SU-DHL-6 (cell line): ENCODE measurements at regions not wholly inside any gene's neighbourhood (a gene's known extent, or its start where the extent isn't known, plus 50 kb on each side); places are given as distances from the start of the nearest gene placed in this dataset.

ENCODE experiments used
- EZH2phosphoT487 ChIP-seq: fragments of 200-600 bp; sonication (generic), shearing (Covaris generic); conservative IDR thresholded peaks from 2 replicates; pipeline ENCODE4 v1.6.1; 2018; ENCODE audit warnings: mild to moderate bottlenecking, antibody characterized with exemption, low read length, moderate library complexity, mixed read lengths
- TF ChIP-seq, protein P1 (sequence below): fragments of 200-600 bp; sonication (generic); IDR thresholded peaks from one replicate; pipeline ENCODE4 v1.5.1; 2017; ENCODE audit warnings: antibody characterized with exemption, mild to moderate bottlenecking, low read length, moderate library complexity; ENCODE audit not compliant: insufficient read depth, poor library complexity, severe bottlenecking

DNA sequence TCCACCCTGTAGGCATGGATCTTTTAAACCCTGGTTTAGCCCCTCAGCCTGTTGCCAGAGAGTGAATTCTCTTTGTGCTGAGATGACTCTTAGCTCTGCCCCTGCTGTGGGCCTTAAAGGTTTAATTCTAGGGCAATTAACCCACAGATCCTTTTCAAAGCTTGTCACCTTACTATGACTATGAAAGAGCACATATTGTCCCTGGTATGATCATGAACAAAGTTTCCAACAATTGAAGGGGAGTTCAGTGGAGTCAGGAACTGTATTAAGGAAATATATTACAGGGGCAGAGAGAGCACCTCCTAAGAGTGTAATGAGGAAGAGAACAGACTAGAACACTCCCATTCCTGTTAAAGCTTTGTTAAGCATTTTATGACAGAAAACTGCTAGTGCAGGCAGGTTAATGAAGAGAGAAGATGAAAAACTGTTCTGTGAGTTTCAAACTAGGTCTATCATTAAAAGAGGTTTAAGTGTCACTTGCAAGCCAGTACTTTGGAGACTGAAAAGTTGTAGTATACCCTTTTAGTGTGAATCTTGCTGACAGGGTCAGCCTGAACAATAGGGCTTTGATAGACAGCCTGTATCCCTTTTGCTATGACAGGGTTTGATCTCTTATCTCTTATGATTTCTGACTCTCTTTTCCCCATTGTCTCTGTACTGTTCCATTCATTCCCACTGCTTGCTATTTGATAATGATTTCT is 104.2 kb upstream of the ELL2 start:
- TF ChIP-seq, protein P1, sequence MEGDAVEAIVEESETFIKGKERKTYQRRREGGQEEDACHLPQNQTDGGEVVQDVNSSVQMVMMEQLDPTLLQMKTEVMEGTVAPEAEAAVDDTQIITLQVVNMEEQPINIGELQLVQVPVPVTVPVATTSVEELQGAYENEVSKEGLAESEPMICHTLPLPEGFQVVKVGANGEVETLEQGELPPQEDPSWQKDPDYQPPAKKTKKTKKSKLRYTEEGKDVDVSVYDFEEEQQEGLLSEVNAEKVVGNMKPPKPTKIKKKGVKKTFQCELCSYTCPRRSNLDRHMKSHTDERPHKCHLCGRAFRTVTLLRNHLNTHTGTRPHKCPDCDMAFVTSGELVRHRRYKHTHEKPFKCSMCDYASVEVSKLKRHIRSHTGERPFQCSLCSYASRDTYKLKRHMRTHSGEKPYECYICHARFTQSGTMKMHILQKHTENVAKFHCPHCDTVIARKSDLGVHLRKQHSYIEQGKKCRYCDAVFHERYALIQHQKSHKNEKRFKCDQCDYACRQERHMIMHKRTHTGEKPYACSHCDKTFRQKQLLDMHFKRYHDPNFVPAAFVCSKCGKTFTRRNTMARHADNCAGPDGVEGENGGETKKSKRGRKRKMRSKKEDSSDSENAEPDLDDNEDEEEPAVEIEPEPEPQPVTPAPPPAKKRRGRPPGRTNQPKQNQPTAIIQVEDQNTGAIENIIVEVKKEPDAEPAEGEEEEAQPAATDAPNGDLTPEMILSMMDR = no peak
- no peak for TF ChIP-seq EZH2phosphoT487
